ENCODE measurements at regions not wholly inside any gene's neighbourhood (a gene's known extent, or its start where the extent isn't known, plus 50 kb on each side); places are given as distances from the start of the nearest gene placed in this dataset.

GRCh38 chr4:173991814-173992213 lies 291.7 kb downstream of the FBXO8 start:
- H3K23ac ChIP-seq (ENCODE audit: insufficient read length), result no peak overlapping the region
- CTCF ChIA-PET (ENCODE audit: partially characterized antibody), result interaction anchor here (1.0 to 2.8 kb wide), 4 partner anchors 9 to 215 kb away, joined by 3 to 11 read pairs (median 6); no protein-coding TSS in a partner anchor
- TF ChIP-seq EGR1 (IDR thresholded peaks at IDR 0.05; ENCODE audit: borderline replicate concordance, low read depth, low read length) (no peak), SIRT6 (IDR thresholded peaks at IDR 0.05; ENCODE audit: low read length) (no peak), CBX5 (IDR thresholded peaks at IDR 0.05; ENCODE audit: low read depth, low read length) (no peak), MAFK (IDR thresholded peaks at IDR 0.05; ENCODE audit: low read depth, low read length) (no peak), PHF8 (conservative IDR thresholded peaks at IDR 0.05; ENCODE audit: low read depth, low read length) (no peak), TAF7 (optimal IDR thresholded peaks at IDR 0.05; ENCODE audit: borderline replicate concordance, low read depth, low read length) (no peak), EP300 (IDR thresholded peaks at IDR 0.05; ENCODE audit: borderline replicate concordance in 1 of 2, low read depth in 2 of 2, low read length in 2 of 2) (no peak), SIX5 (IDR thresholded peaks at IDR 0.05; ENCODE audit: low read depth, low read length) (no peak), SP1 (IDR thresholded peaks at IDR 0.05; ENCODE audit: low read depth, low read length) (no peak), FOSL1 (IDR thresholded peaks at IDR 0.05; ENCODE audit: insufficient read depth, low read depth, low read length) (no peak), GTF2F1 (IDR thresholded peaks at IDR 0.05; ENCODE audit: borderline replicate concordance, low read depth, low read length) (no peak)
- TF ChIP-seq, protein P1, sequence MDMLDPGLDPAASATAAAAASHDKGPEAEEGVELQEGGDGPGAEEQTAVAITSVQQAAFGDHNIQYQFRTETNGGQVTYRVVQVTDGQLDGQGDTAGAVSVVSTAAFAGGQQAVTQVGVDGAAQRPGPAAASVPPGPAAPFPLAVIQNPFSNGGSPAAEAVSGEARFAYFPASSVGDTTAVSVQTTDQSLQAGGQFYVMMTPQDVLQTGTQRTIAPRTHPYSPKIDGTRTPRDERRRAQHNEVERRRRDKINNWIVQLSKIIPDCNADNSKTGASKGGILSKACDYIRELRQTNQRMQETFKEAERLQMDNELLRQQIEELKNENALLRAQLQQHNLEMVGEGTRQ (IDR thresholded peaks at IDR 0.05; ENCODE audit: low read length), result no peak

More at GRCh38 chr4:173991814-173992213, 291.7 kb downstream of the FBXO8 start:
- H3K79me2 ChIP-seq (ENCODE audit: control insufficient read depth in 1 of 2, insufficient read depth in 2 of 2, low read length in 2 of 2), result no peaks in the 10 kb centered on the region
- H4K20me1 ChIP-seq (replicated peaks in 1 of 2; ENCODE audit: control insufficient read depth in 1 of 2, insufficient read depth in 2 of 2, low read length in 2 of 2), result no peaks in the 10 kb centered on the region
- no peak overlapping the region for H2BK5ac ChIP-seq (ENCODE audit: low read depth, low read length)
- no peak overlapping the region for H4K91ac ChIP-seq (replicated peaks; ENCODE audit: insufficient read length, low read length)
- no peak overlapping the region for H3K9ac ChIP-seq (replicated peaks in 1 of 4; ENCODE audit: extremely low read depth in 1 of 4, low read depth in 3 of 4, low read length in 3 of 4)
- H2BK20ac ChIP-seq (ENCODE audit: low read length), result no peak overlapping the region
- no peak overlapping the region for H3K56ac ChIP-seq (replicated peaks; ENCODE audit: insufficient read length, low read depth, low read length)
- H3K36me3 ChIP-seq (ENCODE audit: control insufficient read depth in 2 of 4, insufficient read depth in 4 of 4, low read length in 3 of 4), result no peaks in the 10 kb centered on the region
- no peak overlapping the region for H2BK12ac ChIP-seq (ENCODE audit: low read depth, low read length)
- no peak overlapping the region for H3K4me3 ChIP-seq (ENCODE audit: extremely low read depth in 1 of 4, insufficient read depth in 2 of 4, low read depth in 3 of 4, low read length in 4 of 4)
- FAIRE-seq (no peak), DNase-seq (ENCODE audit: low read depth in 1 of 2, low spot score in 2 of 2) (no peak)
- WGBS, 2 experiments (ENCODE audit: extremely low coverage in 1 of 2, insufficient coverage in 1 of 2, insufficient read length in 1 of 2, insufficient replicate concordance in 2 of 2, low coverage in 1 of 2, low lambda C conversion rate in 2 of 2, missing lambda C conversion rate in 1 of 2), result 86% methylated on average over 3 of the region's 3 CpGs; no CpG with 5 or more reads in 1 of the 2 experiments
- no peak overlapping the region for H3K18ac ChIP-seq (ENCODE audit: extremely low read depth, low read length)
- no peak overlapping the region for H2BK15ac ChIP-seq (ENCODE audit: low read length)
- H3K14ac ChIP-seq (ENCODE audit: insufficient read length), result no peak overlapping the region
- no peak overlapping the region for H3K27ac ChIP-seq (ENCODE audit: low read depth, low read length)
- H3K79me1 ChIP-seq (ENCODE audit: low read depth, low read length), result no peaks in the 10 kb centered on the region
- H3K4me2 ChIP-seq (ENCODE audit: insufficient read depth in 1 of 2, low read depth in 2 of 2, low read length in 2 of 2), result no peak overlapping the region
- no peak overlapping the region for H2AK5ac ChIP-seq (ENCODE audit: low read depth, low read length)
- no peak overlapping the region for H4K5ac ChIP-seq (ENCODE audit: insufficient read length, low read depth, low read length)
- H3K27me3 ChIP-seq (replicated peaks in 1 of 4; ENCODE audit: control insufficient read depth in 3 of 4, extremely low read depth in 1 of 4, insufficient read depth in 3 of 4, low read length in 3 of 4), result no peaks in the 10 kb centered on the region
- no peaks in the 10 kb centered on the region for H3K23me2 ChIP-seq (ENCODE audit: low read depth, low read length)
- no peaks in the 10 kb centered on the region for H3K9me3 ChIP-seq (ENCODE audit: insufficient read depth in 2 of 2, low read depth in 1 of 2, low read length in 1 of 2)
- no peaks in the 10 kb centered on the region for H3K4me1 ChIP-seq (replicated peaks in 1 of 4; ENCODE audit: control insufficient read depth in 3 of 4, insufficient read depth in 4 of 4, low read length in 3 of 4)
- no peak overlapping the region for H4K8ac ChIP-seq (ENCODE audit: extremely low read depth, insufficient read depth, low read length)
- H2AFZ ChIP-seq (ENCODE audit: low read length), result no peak overlapping the region
- POLR2A ChIA-PET (ENCODE audit: partially characterized antibody), result no interaction called here
- H3K4ac ChIP-seq (replicated peaks; ENCODE audit: insufficient read length, low read depth, low read length), result no peak overlapping the region
- H2BK120ac ChIP-seq (replicated peaks; ENCODE audit: low read depth, low read length), result no peak overlapping the region
